Liver (tissue), 3 donors: ENCODE measurements at regions not wholly inside any gene's neighbourhood (a gene's known extent, or its start where the extent isn't known, plus 50 kb on each side); places are given as distances from the start of the nearest gene placed in this dataset.

Experiments used
- FOXA1 ChIP-seq: IDR thresholded peaks from 2 replicates; pipeline ENCODE4 v1.6.1; 2016; ENCODE audit warnings: antibody characterized with exemption
- JUND ChIP-seq, 2 donors: IDR thresholded peaks; 2 replicates each; pipeline ENCODE4 v1.6.1; 2016; ENCODE audit warnings: antibody characterized with exemption in 2 of 2
- TF ChIP-seq, protein P1 (sequence below): fragments of 150-350 bp; IDR thresholded peaks from 2 replicates; pipeline ENCODE4 v1.5.1; 2017; ENCODE audit warnings: improper control_type of control experiment, low read depth, low read length; ENCODE audit not compliant: missing input control
- donor health status: healthy.
- donor health status: healthy.

DNA sequence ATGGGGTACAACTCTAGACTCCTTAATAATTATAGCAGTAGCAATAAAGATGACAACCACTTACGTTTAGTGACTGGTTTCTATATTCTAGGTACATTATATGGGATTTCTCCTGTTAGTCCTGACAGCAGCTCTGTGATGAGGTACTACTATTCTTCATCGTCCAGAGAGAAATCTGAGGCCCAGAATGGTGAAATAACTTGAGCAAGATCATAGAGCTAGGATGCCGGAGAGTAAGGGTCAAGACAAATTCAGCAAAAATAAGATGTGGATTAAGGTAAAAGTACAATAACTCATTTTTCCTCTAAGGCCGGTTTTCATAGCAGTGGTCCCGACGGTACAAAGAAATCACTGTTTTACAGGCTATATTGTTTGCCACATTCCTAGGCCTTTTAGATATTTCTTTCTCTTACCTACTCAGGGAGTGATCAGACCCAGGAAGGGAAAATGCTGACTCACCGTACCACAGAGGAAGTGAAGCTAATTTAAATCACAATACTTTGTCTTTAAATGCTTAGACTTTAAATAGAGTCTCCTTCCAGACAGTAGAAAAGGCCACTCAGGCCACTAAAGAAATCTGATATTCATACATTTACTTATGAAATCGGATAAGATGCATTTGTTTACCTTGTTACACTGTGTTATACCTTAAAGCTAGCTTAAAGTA, 2023.0 kb upstream of the AGA start:
- TF ChIP-seq JUND (IDR thresholded peaks at IDR 0.05) = no peak
- TF ChIP-seq, protein P1, sequence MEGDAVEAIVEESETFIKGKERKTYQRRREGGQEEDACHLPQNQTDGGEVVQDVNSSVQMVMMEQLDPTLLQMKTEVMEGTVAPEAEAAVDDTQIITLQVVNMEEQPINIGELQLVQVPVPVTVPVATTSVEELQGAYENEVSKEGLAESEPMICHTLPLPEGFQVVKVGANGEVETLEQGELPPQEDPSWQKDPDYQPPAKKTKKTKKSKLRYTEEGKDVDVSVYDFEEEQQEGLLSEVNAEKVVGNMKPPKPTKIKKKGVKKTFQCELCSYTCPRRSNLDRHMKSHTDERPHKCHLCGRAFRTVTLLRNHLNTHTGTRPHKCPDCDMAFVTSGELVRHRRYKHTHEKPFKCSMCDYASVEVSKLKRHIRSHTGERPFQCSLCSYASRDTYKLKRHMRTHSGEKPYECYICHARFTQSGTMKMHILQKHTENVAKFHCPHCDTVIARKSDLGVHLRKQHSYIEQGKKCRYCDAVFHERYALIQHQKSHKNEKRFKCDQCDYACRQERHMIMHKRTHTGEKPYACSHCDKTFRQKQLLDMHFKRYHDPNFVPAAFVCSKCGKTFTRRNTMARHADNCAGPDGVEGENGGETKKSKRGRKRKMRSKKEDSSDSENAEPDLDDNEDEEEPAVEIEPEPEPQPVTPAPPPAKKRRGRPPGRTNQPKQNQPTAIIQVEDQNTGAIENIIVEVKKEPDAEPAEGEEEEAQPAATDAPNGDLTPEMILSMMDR = no peak
- TF ChIP-seq FOXA1 = no peak
